Ascending aorta (tissue), 2 donors: ENCODE measurements at regions not wholly inside any gene's neighbourhood (a gene's known extent, or its start where the extent isn't known, plus 50 kb on each side); places are given as distances from the start of the nearest gene placed in this dataset.

ENCODE experiments used
- DNase-seq, 2 donors: peaks; one replicate each; pipeline ENCODE4 v3.0.0-alpha.2; 2019; ENCODE audit warnings: low spot score in 2 of 2
- H3K27ac ChIP-seq, 2 donors: fragments of 200-600 bp; sonication (generic); one replicate each; pipeline ENCODE4 v1.5.1; 2016 to 2017; ENCODE audit warnings: mild to moderate bottlenecking in 1 of 2
- H3K27me3 ChIP-seq: fragments of 200-600 bp; sonication (generic); one replicate; pipeline ENCODE4 v1.5.1; 2017
- H3K36me3 ChIP-seq, 2 donors: fragments of 200-600 bp; sonication (generic); one replicate each; pipeline ENCODE4 v1.5.1; 2016
- H3K4me1 ChIP-seq, 2 donors: fragments of 200-600 bp; sonication (generic); one replicate each; pipeline ENCODE4 v1.5.1; 2016 to 2017; ENCODE audit warnings: mild to moderate bottlenecking in 1 of 2
- H3K4me3 ChIP-seq, 2 donors: fragments of 200-600 bp; sonication (generic); one replicate each; pipeline ENCODE4 v1.5.1; 2016 to 2017; ENCODE audit warnings: mild to moderate bottlenecking in 1 of 2
- H3K9me3 ChIP-seq, 2 donors: fragments of 200-600 bp; sonication (generic); one replicate each; pipeline ENCODE4 v1.5.1; 2016
- intact Hi-C: fragments of 100-400 bp; cut with DNase I; formaldehyde crosslinking; loops from one replicate; pipeline ENCODE4 v1.15.1; 2023
- TF ChIP-seq, protein P1 (sequence below), 3 experiments: fragments of 200-600 bp in 2 of 3; fragments of 450-650 bp in 1 of 3; sonication (generic) in 2 of 3; IDR thresholded peaks; one replicate each; pipeline ENCODE4 v1.5.1; 2016 to 2019; ENCODE audit warnings: antibody characterized with exemption in 3 of 3, mild to moderate bottlenecking in 1 of 3, moderate library complexity in 1 of 3

DNA sequence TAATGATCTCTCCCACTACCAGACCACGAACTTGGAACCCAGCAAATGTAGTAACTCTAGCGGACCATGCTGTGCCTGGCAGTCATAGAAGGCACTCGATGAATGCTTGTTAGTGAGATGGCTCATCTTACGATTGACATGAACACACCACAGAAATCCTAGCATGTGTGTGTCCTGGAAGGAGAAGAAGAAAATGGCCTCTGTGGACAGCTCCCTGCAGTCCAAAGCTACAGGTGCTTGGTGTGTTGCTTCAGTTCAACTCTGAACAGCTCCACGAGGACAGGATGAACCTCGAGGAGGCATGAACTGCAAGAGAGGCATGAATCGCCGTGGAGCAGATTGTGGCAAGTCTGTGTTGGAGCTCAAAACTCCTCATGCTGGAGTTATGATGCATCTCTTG, 93.5 kb downstream of the KLF6 start:
- Histone ChIP-seq H3K4me1 (no peaks in the 10 kb centered on the region), H3K9me3 (no peaks in the 10 kb centered on the region), H3K36me3 (no peaks in the 10 kb centered on the region), H3K27me3 (no peaks in the 10 kb centered on the region), H3K4me3 (no peak overlapping the region), H3K27ac (no peak overlapping the region)
- intact Hi-C loops: no loop called here
- TF ChIP-seq, protein P1, sequence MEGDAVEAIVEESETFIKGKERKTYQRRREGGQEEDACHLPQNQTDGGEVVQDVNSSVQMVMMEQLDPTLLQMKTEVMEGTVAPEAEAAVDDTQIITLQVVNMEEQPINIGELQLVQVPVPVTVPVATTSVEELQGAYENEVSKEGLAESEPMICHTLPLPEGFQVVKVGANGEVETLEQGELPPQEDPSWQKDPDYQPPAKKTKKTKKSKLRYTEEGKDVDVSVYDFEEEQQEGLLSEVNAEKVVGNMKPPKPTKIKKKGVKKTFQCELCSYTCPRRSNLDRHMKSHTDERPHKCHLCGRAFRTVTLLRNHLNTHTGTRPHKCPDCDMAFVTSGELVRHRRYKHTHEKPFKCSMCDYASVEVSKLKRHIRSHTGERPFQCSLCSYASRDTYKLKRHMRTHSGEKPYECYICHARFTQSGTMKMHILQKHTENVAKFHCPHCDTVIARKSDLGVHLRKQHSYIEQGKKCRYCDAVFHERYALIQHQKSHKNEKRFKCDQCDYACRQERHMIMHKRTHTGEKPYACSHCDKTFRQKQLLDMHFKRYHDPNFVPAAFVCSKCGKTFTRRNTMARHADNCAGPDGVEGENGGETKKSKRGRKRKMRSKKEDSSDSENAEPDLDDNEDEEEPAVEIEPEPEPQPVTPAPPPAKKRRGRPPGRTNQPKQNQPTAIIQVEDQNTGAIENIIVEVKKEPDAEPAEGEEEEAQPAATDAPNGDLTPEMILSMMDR (IDR thresholded peaks at IDR 0.05): no peak
- DNase-seq: no peak

DNA sequence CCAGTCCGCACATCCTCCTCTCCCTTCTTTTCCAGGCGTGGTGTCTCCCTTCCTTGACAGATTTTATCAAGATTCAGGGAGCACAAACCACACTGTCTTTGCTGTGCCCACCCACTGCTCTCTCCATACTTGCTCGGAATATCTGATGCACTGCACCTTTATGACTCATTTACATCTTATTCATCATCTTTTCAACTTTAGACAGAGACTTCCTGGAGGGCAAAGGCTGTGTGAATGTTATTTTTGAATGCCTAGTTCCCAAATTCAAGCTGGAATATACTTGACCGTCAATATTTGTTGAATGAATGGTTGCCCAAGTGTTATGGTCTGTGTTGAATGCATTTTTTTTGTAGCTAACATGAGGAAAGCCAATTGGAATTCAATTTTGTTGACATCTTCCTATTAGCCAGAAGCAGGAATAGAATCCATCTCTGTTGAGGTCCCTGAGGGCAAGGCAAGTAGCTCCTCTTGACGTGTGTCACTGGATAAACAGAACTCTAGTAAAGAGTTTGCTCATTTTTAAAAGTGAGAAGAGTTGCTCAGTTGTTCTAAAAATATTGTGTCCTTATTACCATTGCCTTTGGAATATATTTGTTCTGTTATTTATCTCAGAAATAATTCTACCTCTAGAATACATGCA, 95.0 kb downstream of the KLF6 start:
- DNase-seq: no peak
- Histone ChIP-seq H3K4me1 (no peaks in the 10 kb centered on the region), H3K27ac (no peak overlapping the region), H3K4me3 (no peak overlapping the region), H3K36me3 (no peaks in the 10 kb centered on the region), H3K27me3 (no peaks in the 10 kb centered on the region), H3K9me3 (no peaks in the 10 kb centered on the region)
- intact Hi-C loops: no loop called here
- TF ChIP-seq, protein P1 (IDR thresholded peaks at IDR 0.05): no peak

DNA sequence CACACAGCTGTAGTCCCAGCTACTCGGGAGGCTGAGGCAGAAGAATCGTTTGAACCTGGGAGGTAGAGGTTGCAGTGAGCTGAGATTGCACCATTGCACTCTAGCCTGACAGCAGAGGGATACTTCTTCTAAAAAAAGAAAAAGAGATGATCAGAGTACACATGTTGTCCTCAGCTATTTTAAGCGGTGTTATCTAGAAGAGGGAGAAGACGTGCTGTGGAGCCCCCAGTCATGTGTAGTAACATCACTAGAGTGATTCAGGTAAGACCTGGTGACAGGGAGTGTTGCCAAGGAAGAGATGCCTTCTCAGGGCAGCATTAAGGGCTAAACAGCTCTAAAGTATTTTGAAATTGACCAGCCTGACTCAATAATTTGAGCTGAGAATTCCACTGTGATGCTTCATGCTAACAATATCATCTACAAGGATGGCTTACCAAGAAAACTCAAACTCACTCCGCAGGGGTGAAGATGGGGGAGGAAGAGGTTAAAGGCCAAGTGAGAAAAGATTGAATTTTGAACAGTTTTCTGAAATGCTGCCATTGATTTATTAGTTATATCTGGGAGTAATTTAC, 97.4 kb downstream of the KLF6 start:
- TF ChIP-seq, protein P1 (IDR thresholded peaks at IDR 0.05): no peak
- DNase-seq: no peak

DNA sequence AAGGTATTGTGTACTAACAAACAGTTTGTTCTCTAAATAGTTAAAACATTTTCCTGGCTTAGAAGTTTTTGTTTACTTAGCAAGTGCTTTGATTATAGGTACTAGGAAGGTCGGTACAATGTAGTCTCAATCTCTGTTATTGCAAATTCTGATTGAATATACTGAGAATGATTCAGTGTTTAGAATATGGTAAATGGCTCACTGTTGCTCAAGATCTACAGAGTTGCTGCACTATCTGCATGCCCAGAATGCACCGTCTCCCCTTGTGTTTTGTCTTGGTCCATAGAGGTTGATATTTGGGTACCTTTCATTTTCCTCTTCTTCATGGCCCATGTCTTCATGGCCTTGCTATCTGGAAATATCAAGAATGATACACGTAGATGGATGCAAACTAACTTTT, 99.6 kb downstream of the KLF6 start:
- intact Hi-C loops: no loop called here
- TF ChIP-seq, protein P1 (IDR thresholded peaks at IDR 0.05): no peak
- no peak overlapping the region for H3K27ac ChIP-seq
- no peaks in the 10 kb centered on the region for H3K9me3 ChIP-seq
- H3K36me3 ChIP-seq: no peaks in the 10 kb centered on the region
- no peaks in the 10 kb centered on the region for H3K4me1 ChIP-seq
- no peak for DNase-seq
- no peaks in the 10 kb centered on the region for H3K27me3 ChIP-seq
- H3K4me3 ChIP-seq: no peak overlapping the region

More for the DNA sequence above, 97.4 kb downstream of the KLF6 start:
- Histone ChIP-seq H3K9me3 (no peaks in the 10 kb centered on the region), H3K36me3 (no peaks in the 10 kb centered on the region), H3K27ac (no peak overlapping the region), H3K4me3 (no peak overlapping the region), H3K27me3 (no peaks in the 10 kb centered on the region), H3K4me1 (no peaks in the 10 kb centered on the region)
- intact Hi-C loops: no loop called here

DNA sequence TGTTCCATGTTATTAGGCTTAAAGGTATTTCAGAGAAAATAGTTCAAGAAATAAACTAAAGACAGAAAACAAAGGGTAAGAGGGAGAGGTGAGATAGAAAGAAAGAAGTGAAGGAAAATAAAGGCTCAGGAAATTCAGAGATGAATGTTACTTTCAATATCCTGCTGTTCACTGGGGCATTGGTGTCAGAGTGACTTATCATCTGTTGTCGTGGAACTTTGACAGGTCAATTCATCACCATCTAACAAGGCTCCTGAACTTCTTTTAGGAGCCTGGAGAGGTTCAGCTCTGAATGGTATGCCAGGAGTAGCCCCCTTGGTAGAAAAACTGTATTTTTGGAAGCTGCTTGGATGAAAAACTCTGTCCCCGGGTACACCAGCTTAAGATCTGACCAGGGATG, 100.1 kb downstream of the KLF6 start:
- H3K27ac ChIP-seq: no peak overlapping the region
- H3K4me3 ChIP-seq: no peak overlapping the region
- H3K27me3 ChIP-seq: no peaks in the 10 kb centered on the region
- TF ChIP-seq, protein P1 (IDR thresholded peaks at IDR 0.05): no peak
- no peaks in the 10 kb centered on the region for H3K36me3 ChIP-seq
- H3K4me1 ChIP-seq: no peaks in the 10 kb centered on the region
- intact Hi-C loops: no loop called here
- DNase-seq: no peak
- H3K9me3 ChIP-seq: no peaks in the 10 kb centered on the region
